Panc1 (cell line): ENCODE measurements at regions not wholly inside any gene's neighbourhood (a gene's known extent, or its start where the extent isn't known, plus 50 kb on each side); places are given as distances from the start of the nearest gene placed in this dataset.

Experiments
- ATAC-seq: fragments of 200-7000 bp; cut with Tn5 transposase; 2 replicates; pipeline ENCODE4 v1.9.1; 2020; ENCODE audit warnings: mild to moderate bottlenecking, moderate library complexity
- BruUV-seq: library from RNA; stranded (reverse); fragments of 400-500 nt; replicated peaks from 2 replicates; lab custom pipeline; 2021; lab: Mats Ljungman, UMichigan
- CTCF ChIA-PET: fragments of 300-600 bp; sonication (Branson Sonifier 250); formaldehyde crosslinking; loops from one replicate; lab custom pipeline; 2022; ENCODE audit warnings: antibody characterized with exemption; lab: Charles Lee
- POLR2A ChIA-PET: fragments of 300-600 bp; sonication (Branson Sonifier 250); formaldehyde crosslinking; loops from one replicate; lab custom pipeline; 2022; ENCODE audit warnings: antibody characterized with exemption; lab: Charles Lee
- DNase-seq: peaks from one replicate; pipeline ENCODE4 v3.0.0-alpha.2; 2010; ENCODE audit warnings: low read depth, low spot score
- H3K27ac ChIP-seq: 2 replicates; pipeline ENCODE4 v1.5.1; 2011; ENCODE audit warnings: mild to moderate bottlenecking, low read length, inconsistent platforms
- H3K27me3 ChIP-seq: fragments of 200-500 bp; sonication (Bioruptor generic); 2 replicates; pipeline ENCODE4 v1.6.0; 2014; ENCODE audit warnings: low read length, inconsistent platforms; ENCODE audit not compliant: control insufficient read depth, insufficient read depth
- H3K36me3 ChIP-seq: fragments of 200-500 bp; sonication (Bioruptor generic); 2 replicates; pipeline ENCODE4 v1.5.1; 2014; ENCODE audit warnings: inconsistent platforms, mild to moderate bottlenecking, low read length, moderate library complexity; ENCODE audit not compliant: control insufficient read depth, insufficient read depth
- H3K4me1 ChIP-seq: 2 replicates; pipeline ENCODE4 v1.5.1; 2011; ENCODE audit warnings: inconsistent platforms, mild to moderate bottlenecking, low read length, moderate library complexity; ENCODE audit not compliant: control insufficient read depth, insufficient read depth
- H3K4me3 ChIP-seq, 2 experiments: 2 replicates each; pipeline ENCODE4 v1.5.1; 2011 to 2012; ENCODE audit warnings: low read depth in 2 of 2, low read length in 2 of 2, mild to moderate bottlenecking in 2 of 2, inconsistent platforms in 1 of 2, moderate library complexity in 1 of 2
- H3K9me3 ChIP-seq: fragments of 200-500 bp; sonication (Bioruptor generic); 2 replicates; pipeline ENCODE4 v1.5.1; 2014; ENCODE audit warnings: low read depth, mild to moderate bottlenecking, inconsistent platforms, low read length, moderate library complexity; ENCODE audit not compliant: control insufficient read depth, insufficient read depth
- CTCF ChIP-seq: fragments of 450-650 bp; IDR thresholded peaks from 2 replicates; pipeline ENCODE4 v1.5.1; 2017; ENCODE audit warnings: mild to moderate bottlenecking
- POLR2AphosphoS5 ChIP-seq: IDR thresholded peaks from 2 replicates; pipeline ENCODE4 v1.6.1; 2012; ENCODE audit warnings: mild to moderate bottlenecking, low read depth, low read length, moderate library complexity
- REST ChIP-seq, 2 experiments: IDR thresholded peaks; 2 replicates each; pipeline ENCODE4 v1.6.1; 2011 to 2012; ENCODE audit warnings: low read depth in 2 of 2, control low read depth in 1 of 2, low read length in 1 of 2, mild to moderate bottlenecking in 1 of 2, moderate library complexity in 1 of 2; ENCODE audit not compliant: insufficient read depth in 1 of 2
- SIN3A ChIP-seq: IDR thresholded peaks from 2 replicates; pipeline ENCODE4 v1.6.1; 2012; ENCODE audit warnings: low read depth, mild to moderate bottlenecking, low read length, moderate library complexity, borderline replicate concordance; ENCODE audit not compliant: insufficient read depth
- TCF7L2 ChIP-seq: IDR thresholded peaks from 2 replicates; pipeline ENCODE4 v1.6.1; 2011; ENCODE audit warnings: mild to moderate bottlenecking, low read depth, low read length, inconsistent platforms
- in situ Hi-C: cut with HindIII; loops from 2 replicates; pipeline ENCODE4 v1.10.0; 2016; ENCODE audit warnings: low sequenced_read_pairs, low pct_unique_long_range_greater_than_20kb
- intact Hi-C: fragments of 100-400 bp; cut with micrococcal nuclease; formaldehyde crosslinking; loops from one replicate; pipeline ENCODE4 v1.10.0; 2022; ENCODE audit not compliant: unreplicated experiment

- H3K9me3 ChIP-seq, result no peaks in the 10 kb centered on the region
- no TSS peak for BruUV-seq
- ATAC-seq (no peak), DNase-seq (no peak)
- H3K4me1 ChIP-seq, result no peaks in the 10 kb centered on the region; the same call in 1 of the 2 replicates
- no peak for TF ChIP-seq CTCF
- no peak for TF ChIP-seq REST (IDR thresholded peaks at IDR 0.05; ENCODE audit: insufficient read depth in 1 of 2, low read depth in 2 of 2, low read length in 1 of 2)
- no peak for TF ChIP-seq TCF7L2
- no peak for TF ChIP-seq POLR2AphosphoS5
- no peak for TF ChIP-seq SIN3A
- H3K27me3 ChIP-seq, result no peaks in the 10 kb centered on the region
- intact Hi-C loops, result no loop called here
- in situ Hi-C loops, result no loop called here
- ChIA-PET CTCF (no interaction called here), POLR2A (no interaction called here)
- H3K27ac ChIP-seq, result no peak overlapping the region
- no peaks in the 10 kb centered on the region for H3K36me3 ChIP-seq
- H3K4me3 ChIP-seq, result no peak overlapping the region
These were observed 390.0 kb downstream of the DTWD2 start for GRCh38 chr5:118598311-118598710.

- BruUV-seq, result no TSS peak
- Histone ChIP-seq H3K4me3 (no peak overlapping the region), H3K4me1 (no peaks in the 10 kb centered on the region; the same call in 1 of the 2 replicates), H3K36me3 (no peaks in the 10 kb centered on the region), H3K27ac (no peak overlapping the region), H3K9me3 (no peaks in the 10 kb centered on the region), H3K27me3 (no peaks in the 10 kb centered on the region)
- in situ Hi-C loops, result no loop called here
- no peak for TF ChIP-seq SIN3A
- ATAC-seq (no peak), DNase-seq (no peak)
- intact Hi-C loops, result no loop called here
- ChIA-PET CTCF (no interaction called here), POLR2A (no interaction called here)
These were observed 390.8 kb downstream of the DTWD2 start for GRCh38 chr5:118597543-118597942.

- no peak for DNase-seq
These were observed 392.1 kb downstream of the DTWD2 start for GRCh38 chr5:118596255-118596654.

More at GRCh38 chr5:118596255-118596654, 392.1 kb downstream of the DTWD2 start:
- no peak overlapping the region for H3K4me3 ChIP-seq
- no peaks in the 10 kb centered on the region for H3K27me3 ChIP-seq
- no peak for ATAC-seq
- intact Hi-C loops, result no loop called here
- POLR2A ChIA-PET, result no interaction called here
- no peaks in the 10 kb centered on the region for H3K9me3 ChIP-seq
- CTCF ChIA-PET, result no interaction called here
- H3K4me1 ChIP-seq, result no peaks in the 10 kb centered on the region
- H3K36me3 ChIP-seq, result no peaks in the 10 kb centered on the region
- in situ Hi-C loops, result no loop called here
- TF ChIP-seq REST (IDR thresholded peaks at IDR 0.05; ENCODE audit: insufficient read depth in 1 of 2, low read depth in 2 of 2, low read length in 1 of 2) (no peak), TCF7L2 (no peak), SIN3A (no peak), POLR2AphosphoS5 (no peak), CTCF (no peak)
- H3K27ac ChIP-seq, result no peak overlapping the region
- no TSS peak for BruUV-seq
